Liver (tissue), 3 donors: ENCODE measurements at regions not wholly inside any gene's neighbourhood (a gene's known extent, or its start where the extent isn't known, plus 50 kb on each side); places are given as distances from the start of the nearest gene placed in this dataset.

Experiments
- CTCF ChIP-seq: fragments of 150-350 bp; IDR thresholded peaks from 2 replicates; pipeline ENCODE4 v1.5.1; 2017; ENCODE audit warnings: improper control_type of control experiment, low read depth, low read length; ENCODE audit not compliant: missing input control
- EGR1 ChIP-seq, 2 donors: IDR thresholded peaks; 2 replicates each; pipeline ENCODE4 v1.6.1; 2016 to 2018; ENCODE audit warnings: antibody characterized with exemption in 2 of 2, low read depth in 2 of 2
- FOXA1 ChIP-seq: IDR thresholded peaks from 2 replicates; pipeline ENCODE4 v1.6.1; 2016; ENCODE audit warnings: antibody characterized with exemption
- GABPA ChIP-seq, 2 donors: IDR thresholded peaks in 1 of 2; conservative IDR thresholded peaks in 1 of 2; 2 replicates each; pipeline ENCODE4 v1.6.1; 2016; ENCODE audit warnings: antibody characterized with exemption in 2 of 2, mild to moderate bottlenecking in 1 of 2, moderate library complexity in 1 of 2
- JUND ChIP-seq, 2 donors: IDR thresholded peaks; 2 replicates each; pipeline ENCODE4 v1.6.1; 2016; ENCODE audit warnings: antibody characterized with exemption in 2 of 2
- RXRA ChIP-seq, 2 donors: IDR thresholded peaks; 2 replicates each; pipeline ENCODE4 v1.6.1; 2017 to 2018; ENCODE audit warnings: antibody characterized with exemption in 2 of 2, mild to moderate bottlenecking in 1 of 2
- SP1 ChIP-seq: IDR thresholded peaks from 2 replicates; pipeline ENCODE4 v1.6.1; 2018; ENCODE audit warnings: antibody characterized with exemption, mild to moderate bottlenecking
- TAF1 ChIP-seq: conservative IDR thresholded peaks from 2 replicates; pipeline ENCODE4 v1.6.1; 2016; ENCODE audit warnings: antibody characterized with exemption, mild to moderate bottlenecking
- YY1 ChIP-seq: IDR thresholded peaks from 2 replicates; pipeline ENCODE4 v1.6.1; 2016; ENCODE audit warnings: antibody characterized with exemption, mild to moderate bottlenecking
- TF ChIP-seq, protein P1 (sequence below): IDR thresholded peaks from 2 replicates; pipeline ENCODE4 v1.6.1; 2016; ENCODE audit warnings: antibody characterized with exemption
- TF ChIP-seq, protein P2 (sequence below): IDR thresholded peaks from 2 replicates; pipeline ENCODE4 v1.6.1; 2016; ENCODE audit warnings: antibody characterized with exemption
- donor health status: healthy.
- donor health status: healthy.

DNA sequence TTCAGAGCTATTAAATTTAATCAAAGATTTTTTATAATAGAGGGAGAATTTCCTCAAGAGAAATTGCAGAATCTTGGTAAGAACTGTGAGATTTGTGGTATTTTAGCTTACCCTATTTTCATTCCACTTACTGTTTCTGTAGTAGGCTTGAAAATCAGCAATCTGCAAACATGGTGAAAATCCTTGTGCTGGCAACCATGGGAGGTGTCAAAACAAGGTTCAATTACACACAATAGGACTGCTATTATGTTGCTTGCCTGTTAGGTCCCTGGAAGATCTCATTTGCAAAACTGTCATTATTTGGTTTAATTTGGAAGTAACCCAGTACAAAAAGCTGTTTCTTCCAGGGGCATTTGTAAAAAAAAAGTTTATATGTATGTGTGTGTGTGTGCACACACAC is 662.8 kb upstream of the SLITRK6 start:
- TF ChIP-seq EGR1 (IDR thresholded peaks at IDR 0.05; ENCODE audit: low read depth in 2 of 2) (no peak), CTCF (no peak), TAF1 (no peak), RXRA (IDR thresholded peaks at IDR 0.05) (no peak), SP1 (no peak), JUND (IDR thresholded peaks at IDR 0.05) (no peak), YY1 (no peak), GABPA (IDR thresholded peaks at IDR 0.05 in 1 of 2, conservative IDR thresholded peaks at IDR 0.05 in 1 of 2) (no peak), FOXA1 (no peak)
- TF ChIP-seq, protein P1, sequence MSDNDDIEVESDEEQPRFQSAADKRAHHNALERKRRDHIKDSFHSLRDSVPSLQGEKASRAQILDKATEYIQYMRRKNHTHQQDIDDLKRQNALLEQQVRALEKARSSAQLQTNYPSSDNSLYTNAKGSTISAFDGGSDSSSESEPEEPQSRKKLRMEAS: no peak
- TF ChIP-seq, protein P2, sequence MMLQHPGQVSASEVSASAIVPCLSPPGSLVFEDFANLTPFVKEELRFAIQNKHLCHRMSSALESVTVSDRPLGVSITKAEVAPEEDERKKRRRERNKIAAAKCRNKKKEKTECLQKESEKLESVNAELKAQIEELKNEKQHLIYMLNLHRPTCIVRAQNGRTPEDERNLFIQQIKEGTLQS: no peak
